Activated CD8-positive, alpha-beta T cell treated with anti-CD3 and anti-CD28 coated beads for 36 hours (primary cell): ENCODE measurements at regions not wholly inside any gene's neighbourhood (a gene's known extent, or its start where the extent isn't known, plus 50 kb on each side); places are given as distances from the start of the nearest gene placed in this dataset.

ENCODE experiments used
- ATAC-seq: fragments of 200-7000 bp; cut with Tn5 transposase; one replicate; pipeline ENCODE4 v1.10.0; 2021; ENCODE audit warnings: mild to moderate bottlenecking, moderate library complexity
- CTCF ChIA-PET: fragments of 350-600 bp; sonication (Branson Sonifier 250); formaldehyde crosslinking; loops from one replicate; lab custom pipeline; 2021; ENCODE audit warnings: antibody characterized with exemption; lab: Charles Lee
- POLR2A ChIA-PET: fragments of 350-600 bp; sonication (Branson Sonifier 250); formaldehyde crosslinking; loops from one replicate; lab custom pipeline; 2021; ENCODE audit warnings: antibody characterized with exemption; lab: Charles Lee
- DNase-seq: peaks from one replicate; pipeline ENCODE4 v3.0.0-alpha.2; 2020
- H3K27ac Mint-ChIP-seq: one replicate; pipeline ENCODE4 v1.8.0; 2021; ENCODE audit warnings: mild to moderate bottlenecking, mixed read lengths
- H3K27me3 Mint-ChIP-seq: one replicate; pipeline ENCODE4 v1.8.0; 2021; ENCODE audit warnings: mixed read lengths
- H3K36me3 Mint-ChIP-seq: one replicate; pipeline ENCODE4 v1.8.0; 2021; ENCODE audit warnings: low read depth, mixed read lengths
- H3K4me1 Mint-ChIP-seq: one replicate; pipeline ENCODE4 v1.8.0; 2021; ENCODE audit warnings: low read depth, mixed read lengths
- H3K4me3 Mint-ChIP-seq: one replicate; pipeline ENCODE4 v1.8.0; 2021; ENCODE audit warnings: mild to moderate bottlenecking, moderate library complexity, mixed read lengths
- H3K9me3 Mint-ChIP-seq: one replicate; pipeline ENCODE4 v1.8.0; 2021; ENCODE audit warnings: mixed read lengths
- intact Hi-C: fragments of 100-400 bp; cut with micrococcal nuclease; formaldehyde crosslinking; loops from one replicate; pipeline ENCODE4 v1.10.0; 2022
- TF ChIP-seq, protein P1 (sequence below): fragments of 200-600 bp; IDR thresholded peaks from one replicate; pipeline ENCODE4 v1.8.0; 2022; ENCODE audit warnings: antibody characterized with exemption, mild to moderate bottlenecking

DNA sequence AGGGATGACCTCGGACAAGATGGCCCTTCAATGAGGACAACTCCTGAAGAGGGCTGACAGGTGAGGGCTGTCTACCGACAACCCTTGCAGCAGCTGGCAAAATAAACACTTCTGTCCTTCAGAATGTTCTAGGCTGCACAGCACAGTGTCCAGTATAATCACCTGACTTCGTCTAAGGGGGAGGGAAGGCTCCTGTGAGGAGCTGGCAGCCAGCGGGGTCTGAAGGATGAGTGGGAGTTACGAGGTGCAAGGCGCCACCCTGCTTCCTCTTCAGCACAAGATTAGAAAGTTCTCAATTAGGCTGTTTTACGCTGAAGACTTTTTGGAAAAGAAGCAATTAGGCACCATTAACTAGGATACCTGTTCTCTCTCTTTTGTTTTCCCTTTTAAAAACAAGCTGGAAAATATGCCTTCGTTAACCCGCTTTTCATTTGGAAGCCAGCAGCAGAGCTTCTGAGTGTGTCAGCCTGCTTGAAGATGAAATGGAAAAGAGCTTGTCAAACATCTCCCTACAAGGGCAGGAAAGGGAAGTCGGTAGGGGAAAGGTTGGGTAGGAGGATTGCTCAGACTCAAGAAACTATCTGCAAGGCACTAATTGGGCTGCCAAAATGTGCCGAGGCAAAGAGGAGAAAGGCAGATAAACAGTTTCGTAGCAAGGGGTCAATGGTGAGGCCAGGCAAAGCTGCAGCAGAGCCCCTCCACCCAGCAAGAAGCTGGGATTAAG is 592.2 kb upstream of the CADM1 start:
- ChIA-PET CTCF (no interaction called here), POLR2A (no interaction called here)
- intact Hi-C loops, result no loop called here
- DNase-seq (no peak), ATAC-seq (no peak)
- H3K27me3 Mint-ChIP-seq, result peaks cover 1% of the 10 kb centered on the region
- H3K36me3 Mint-ChIP-seq, result no peaks in the 10 kb centered on the region
- H3K4me3 Mint-ChIP-seq, result no peak overlapping the region
- no peak overlapping the region for H3K27ac Mint-ChIP-seq
- H3K9me3 Mint-ChIP-seq, result no peaks in the 10 kb centered on the region
- TF ChIP-seq, protein P1, sequence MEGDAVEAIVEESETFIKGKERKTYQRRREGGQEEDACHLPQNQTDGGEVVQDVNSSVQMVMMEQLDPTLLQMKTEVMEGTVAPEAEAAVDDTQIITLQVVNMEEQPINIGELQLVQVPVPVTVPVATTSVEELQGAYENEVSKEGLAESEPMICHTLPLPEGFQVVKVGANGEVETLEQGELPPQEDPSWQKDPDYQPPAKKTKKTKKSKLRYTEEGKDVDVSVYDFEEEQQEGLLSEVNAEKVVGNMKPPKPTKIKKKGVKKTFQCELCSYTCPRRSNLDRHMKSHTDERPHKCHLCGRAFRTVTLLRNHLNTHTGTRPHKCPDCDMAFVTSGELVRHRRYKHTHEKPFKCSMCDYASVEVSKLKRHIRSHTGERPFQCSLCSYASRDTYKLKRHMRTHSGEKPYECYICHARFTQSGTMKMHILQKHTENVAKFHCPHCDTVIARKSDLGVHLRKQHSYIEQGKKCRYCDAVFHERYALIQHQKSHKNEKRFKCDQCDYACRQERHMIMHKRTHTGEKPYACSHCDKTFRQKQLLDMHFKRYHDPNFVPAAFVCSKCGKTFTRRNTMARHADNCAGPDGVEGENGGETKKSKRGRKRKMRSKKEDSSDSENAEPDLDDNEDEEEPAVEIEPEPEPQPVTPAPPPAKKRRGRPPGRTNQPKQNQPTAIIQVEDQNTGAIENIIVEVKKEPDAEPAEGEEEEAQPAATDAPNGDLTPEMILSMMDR, result no peak
- no peaks in the 10 kb centered on the region for H3K4me1 Mint-ChIP-seq

DNA sequence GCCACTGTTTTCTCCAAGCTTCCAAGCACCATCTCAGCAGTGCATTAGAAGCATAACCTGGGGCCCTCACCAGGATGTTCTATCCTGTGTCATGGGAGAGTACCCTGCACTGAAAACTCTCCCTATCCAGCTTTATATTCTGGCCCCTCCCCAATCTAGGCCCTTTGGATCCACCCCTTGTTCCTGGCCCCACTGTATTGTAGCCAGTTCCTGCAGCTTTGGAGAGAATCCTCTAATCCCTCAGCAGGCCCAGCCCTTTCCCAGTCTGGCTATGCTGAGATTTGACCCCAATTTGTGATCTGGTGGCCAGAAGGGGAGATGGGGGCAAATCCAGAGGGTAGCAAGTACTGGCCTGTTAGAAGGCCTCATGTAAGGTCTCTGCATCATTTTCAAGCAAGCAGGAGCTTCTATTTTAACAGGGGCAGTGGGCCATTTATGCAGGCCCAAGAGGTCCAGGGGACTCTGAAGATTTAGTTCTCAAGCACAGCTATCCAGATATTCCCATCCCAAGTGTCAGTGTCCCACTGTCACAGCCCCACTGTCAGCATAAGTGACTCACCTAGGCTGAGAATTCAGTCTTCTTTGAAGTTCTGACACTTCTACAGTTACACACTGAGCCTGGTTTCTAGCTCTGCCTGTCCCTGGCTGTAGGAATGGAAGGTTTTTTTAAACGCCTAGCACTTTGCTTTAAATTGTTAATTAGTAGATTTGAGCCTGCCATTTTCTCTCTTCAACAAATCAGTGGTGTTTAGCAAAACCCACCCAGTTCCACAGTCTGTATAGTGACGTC is 589.5 kb upstream of the CADM1 start:
- no peak for ATAC-seq
- H3K27me3 Mint-ChIP-seq, result peaks cover 1% of the 10 kb centered on the region

DNA sequence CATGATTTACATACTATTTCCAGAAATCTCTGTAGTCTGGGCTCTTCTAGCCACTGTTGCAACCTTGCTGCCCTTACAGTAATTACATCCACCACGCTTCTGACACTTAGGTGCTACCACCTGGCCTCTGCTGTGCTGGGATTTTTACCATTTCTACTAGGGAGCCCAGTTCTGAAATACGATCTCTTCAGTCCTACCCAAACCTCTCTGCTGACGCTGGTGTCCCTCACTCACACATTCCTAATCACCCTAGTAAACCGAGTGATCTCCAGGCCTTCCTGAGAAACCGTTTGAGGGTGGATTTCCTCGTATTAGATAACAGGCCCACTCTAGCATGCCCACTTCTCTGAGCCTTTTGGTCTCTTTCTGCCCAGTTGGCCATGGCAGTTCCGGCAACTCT is 588.9 kb upstream of the CADM1 start:
- Mint-ChIP-seq H3K9me3 (no peaks in the 10 kb centered on the region), H3K27ac (no peak overlapping the region), H3K27me3 (peaks cover 1% of the 10 kb centered on the region), H3K4me3 (no peak overlapping the region), H3K4me1 (no peaks in the 10 kb centered on the region), H3K36me3 (no peaks in the 10 kb centered on the region)
- intact Hi-C loops, result no loop called here
- POLR2A ChIA-PET, result no interaction called here
- CTCF ChIA-PET, result no interaction called here
- no peak for ATAC-seq
- TF ChIP-seq, protein P1, result no peak
- DNase-seq, result no peak

More for the DNA sequence above, 589.5 kb upstream of the CADM1 start:
- no peak for DNase-seq
- ChIA-PET CTCF (no interaction called here), POLR2A (no interaction called here)
- TF ChIP-seq, protein P1, result no peak
- Mint-ChIP-seq H3K9me3 (no peaks in the 10 kb centered on the region), H3K36me3 (no peaks in the 10 kb centered on the region), H3K4me3 (no peak overlapping the region), H3K27ac (no peak overlapping the region), H3K4me1 (no peaks in the 10 kb centered on the region)
- intact Hi-C loops, result no loop called here

DNA sequence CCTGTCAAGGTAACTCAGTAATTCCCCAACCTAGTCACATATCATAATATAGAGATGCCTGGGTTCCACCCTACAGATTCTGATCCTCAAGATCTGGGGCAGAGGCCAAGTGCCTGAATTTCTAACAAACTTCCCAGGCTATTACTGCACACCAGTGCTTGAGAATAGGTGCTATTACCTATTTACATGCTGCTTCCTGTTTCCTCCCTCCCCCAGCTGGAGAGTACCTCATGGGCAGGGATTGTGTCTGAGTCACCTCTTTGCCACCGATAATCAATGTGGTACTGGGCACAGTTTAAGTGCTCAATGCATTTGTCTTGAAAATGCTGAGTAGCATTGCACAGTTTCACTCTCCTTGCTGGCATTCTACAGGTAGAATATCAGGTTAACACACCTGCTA is 582.2 kb upstream of the CADM1 start:
- DNase-seq, result no peak
- Mint-ChIP-seq H3K4me1 (no peaks in the 10 kb centered on the region), H3K36me3 (no peaks in the 10 kb centered on the region), H3K4me3 (no peak overlapping the region), H3K27ac (no peak overlapping the region), H3K9me3 (no peaks in the 10 kb centered on the region), H3K27me3 (peaks cover 5% of the 10 kb centered on the region)
- no peak for ATAC-seq
- TF ChIP-seq, protein P1, result no peak
- CTCF ChIA-PET, result no interaction called here
- intact Hi-C loops, result no loop called here
- POLR2A ChIA-PET, result no interaction called here

DNA sequence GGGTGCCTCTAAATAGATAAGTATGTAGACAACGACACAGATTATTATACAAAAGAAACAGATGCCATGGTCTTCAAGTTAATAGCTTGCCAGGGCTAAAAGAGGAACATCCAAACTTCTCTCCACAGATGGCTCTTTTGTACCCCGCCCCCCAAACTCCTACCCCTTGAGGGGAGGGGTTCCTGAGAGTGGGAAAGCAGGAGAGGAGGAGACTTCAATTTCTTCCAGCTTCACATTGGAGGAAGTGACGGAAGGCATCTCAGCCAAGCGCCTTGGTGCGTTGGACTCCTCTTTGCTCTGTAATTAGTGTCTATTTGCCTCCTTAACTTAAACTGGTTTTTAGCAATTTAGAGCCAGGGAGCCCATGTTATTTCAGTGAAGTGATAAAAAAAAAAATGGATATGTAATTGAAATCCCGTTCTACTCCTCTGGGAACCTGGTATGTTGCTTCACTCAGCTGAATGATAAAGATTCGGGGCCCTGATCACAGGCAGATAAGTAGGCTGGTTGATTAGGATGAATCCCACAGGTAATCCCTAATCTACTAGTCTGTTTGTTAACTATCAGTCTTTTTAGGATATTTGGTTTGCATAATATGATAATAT is 580.9 kb upstream of the CADM1 start:
- no peak overlapping the region for H3K4me3 Mint-ChIP-seq
- peaks cover 5% of the 10 kb centered on the region for H3K27me3 Mint-ChIP-seq
- ChIA-PET CTCF (no interaction called here), POLR2A (no interaction called here)
- no peaks in the 10 kb centered on the region for H3K9me3 Mint-ChIP-seq
- DNase-seq, result no peak
- H3K36me3 Mint-ChIP-seq, result no peaks in the 10 kb centered on the region
- no peaks in the 10 kb centered on the region for H3K4me1 Mint-ChIP-seq
- ATAC-seq, result no peak
- no peak overlapping the region for H3K27ac Mint-ChIP-seq
- TF ChIP-seq, protein P1, result no peak
- intact Hi-C loops, result no loop called here
